NCI-H2171 treated with DMSO at 0.1 percent for 48 hours (cell line): ENCODE measurements at regions not wholly inside any gene's neighbourhood (a gene's known extent, or its start where the extent isn't known, plus 50 kb on each side); places are given as distances from the start of the nearest gene placed in this dataset.

Source experiments
- DNase-seq: peaks from one replicate; lab custom pipeline; 2025; lab: John Stamatoyannopoulos, UW

GRCh38 chr6:140320081-140321080, 945.9 kb upstream of the CITED2 start:
- no peak for DNase-seq

DNA sequence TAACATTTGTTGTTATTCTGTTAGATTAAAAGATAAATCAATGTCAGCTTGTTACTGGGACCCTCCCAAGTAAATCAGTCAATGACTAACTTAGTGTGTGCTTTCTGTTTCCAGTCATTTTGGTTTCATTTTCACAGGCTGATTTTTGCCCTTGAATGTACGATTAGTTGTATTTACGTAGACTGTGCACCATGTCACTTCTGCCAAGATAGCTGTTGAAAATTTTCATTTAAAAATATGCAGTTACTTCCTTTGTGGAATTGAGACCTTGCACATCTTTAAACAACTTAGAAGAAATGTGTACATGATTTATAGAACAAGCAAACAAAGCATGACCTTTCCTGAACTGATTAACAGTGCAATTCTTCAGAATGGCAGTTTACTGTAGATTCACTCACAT, 944.8 kb upstream of the CITED2 start:
- no peak for DNase-seq

GRCh38 chr6:140318408-140318807, 944.0 kb upstream of the CITED2 start:
- DNase-seq = no peak

DNA sequence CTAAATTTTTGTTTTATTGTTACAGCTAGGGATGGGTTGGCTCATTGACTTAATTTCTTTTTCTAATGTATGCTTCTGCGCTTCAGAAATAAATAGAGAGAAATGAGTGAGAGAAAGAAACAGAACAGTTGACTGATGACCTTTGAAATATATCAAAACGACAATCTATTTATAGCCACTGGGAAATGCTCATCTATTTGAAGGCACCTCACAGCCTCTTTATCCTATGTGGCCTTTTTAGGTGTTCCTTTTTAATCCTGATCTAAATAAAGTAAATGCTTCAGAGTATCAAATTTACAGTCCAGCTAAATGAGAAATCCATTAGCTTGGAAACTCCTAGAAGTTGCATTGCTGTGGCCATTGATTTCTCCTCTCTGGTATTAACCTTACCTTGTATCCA, 943.5 kb upstream of the CITED2 start:
- DNase-seq = no peak

DNA sequence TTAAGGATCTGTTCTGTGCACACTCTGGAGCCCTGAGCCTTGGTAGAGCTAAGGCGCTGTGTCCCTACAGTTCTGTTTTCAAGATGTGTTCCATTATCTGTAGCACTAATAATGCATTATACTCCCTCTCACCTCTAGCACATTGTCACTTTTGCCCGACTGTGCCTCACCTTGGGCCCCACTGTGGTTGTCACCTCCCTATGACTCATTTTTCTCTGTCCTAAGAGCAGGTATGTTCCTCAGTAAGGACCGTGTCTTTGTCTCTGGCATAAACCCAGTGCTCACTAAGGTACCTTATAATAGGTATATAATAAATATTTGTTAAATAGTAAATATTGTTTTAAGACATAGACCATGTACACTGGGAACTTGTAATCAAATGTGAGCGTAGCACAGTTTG, 942.5 kb upstream of the CITED2 start:
- no peak for DNase-seq

- no peak for DNase-seq
Observed at GRCh38 chr6:140314682-140315081, 940.2 kb upstream of the CITED2 start.

GRCh38 chr6:140311146-140311545, 936.7 kb upstream of the CITED2 start:
- peak; percentile 13 for DNase-seq

GRCh38 chr6:140303218-140303949, 928.9 kb upstream of the CITED2 start:
- DNase-seq = no peak

GRCh38 chr6:140300331-140300730, 925.9 kb upstream of the CITED2 start:
- no peak for DNase-seq

DNA sequence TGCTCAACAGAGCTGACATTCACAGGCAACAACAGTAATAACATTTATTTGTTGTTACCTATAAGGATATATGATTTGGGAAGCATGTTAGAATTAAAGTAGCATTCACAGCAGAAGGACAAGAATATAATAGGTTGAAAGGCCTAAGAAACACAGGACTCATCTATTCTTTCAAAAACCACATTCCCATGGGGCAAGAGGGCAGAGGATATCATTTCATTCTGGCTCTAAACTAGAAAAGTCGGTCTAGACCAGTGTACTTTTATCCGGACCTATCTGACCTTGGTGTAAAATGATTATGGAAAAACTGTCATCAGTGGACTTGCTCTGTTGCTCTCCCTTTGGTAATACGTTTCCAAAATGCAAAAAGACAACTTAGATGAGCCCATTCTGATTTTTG, 914.7 kb upstream of the CITED2 start:
- DNase-seq = no peak

DNA sequence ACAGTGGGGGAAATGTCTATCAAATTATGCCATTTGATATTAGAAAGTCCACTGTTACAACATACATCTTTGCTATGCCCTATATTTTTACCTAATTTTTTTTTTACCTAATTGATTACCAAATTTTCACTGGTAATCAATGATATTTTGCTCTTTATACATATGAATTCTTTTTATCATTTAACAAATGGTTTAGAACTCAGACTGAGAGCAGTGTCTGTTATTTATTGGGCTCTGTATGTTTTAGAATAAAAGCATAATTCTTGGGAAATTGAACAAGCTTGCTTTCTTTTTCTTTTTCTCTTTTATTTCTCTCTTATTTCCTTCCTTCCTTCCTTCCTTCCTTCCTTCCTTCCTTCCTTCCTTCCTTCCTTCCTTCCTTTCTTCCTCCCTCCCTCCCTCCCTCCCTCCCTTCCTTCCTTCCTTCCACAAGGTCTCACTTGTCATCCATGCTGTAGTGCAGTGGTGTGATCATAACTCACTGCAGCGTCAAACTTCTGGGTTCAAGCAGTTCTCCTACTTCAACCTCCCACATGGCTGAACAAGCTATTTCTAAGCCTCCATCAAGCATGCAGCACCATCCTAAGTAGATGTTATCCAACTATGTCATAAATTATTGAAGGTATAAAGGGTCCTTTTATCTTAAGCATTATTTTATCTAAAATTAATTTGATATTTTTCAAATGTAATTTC, 911.7 kb upstream of the CITED2 start:
- no peak for DNase-seq

DNA sequence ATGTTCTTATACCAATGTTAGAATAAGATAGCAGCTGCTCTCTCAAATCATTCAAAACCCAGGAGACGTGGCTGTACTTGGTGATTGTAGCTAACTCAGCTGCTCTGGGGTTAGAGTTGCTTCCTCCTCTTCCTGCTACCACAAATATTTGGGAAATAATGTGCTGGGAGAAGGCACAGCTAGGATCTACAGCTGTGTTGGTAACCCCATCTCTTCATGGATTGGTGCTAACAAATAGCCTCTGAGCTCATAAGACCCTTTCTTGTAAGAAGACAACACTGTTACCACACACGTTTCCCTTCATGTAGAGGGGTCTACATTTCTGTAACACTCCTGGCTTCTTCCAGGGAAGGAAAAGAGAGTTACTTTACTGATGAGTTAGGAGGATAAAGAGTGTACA, 911.0 kb upstream of the CITED2 start:
- peak; percentile 26 for DNase-seq

GRCh38 chr6:140284871-140285270, 910.4 kb upstream of the CITED2 start:
- DNase-seq = no peak

GRCh38 chr6:140283197-140283596, 908.7 kb upstream of the CITED2 start:
- DNase-seq = no peak

DNA sequence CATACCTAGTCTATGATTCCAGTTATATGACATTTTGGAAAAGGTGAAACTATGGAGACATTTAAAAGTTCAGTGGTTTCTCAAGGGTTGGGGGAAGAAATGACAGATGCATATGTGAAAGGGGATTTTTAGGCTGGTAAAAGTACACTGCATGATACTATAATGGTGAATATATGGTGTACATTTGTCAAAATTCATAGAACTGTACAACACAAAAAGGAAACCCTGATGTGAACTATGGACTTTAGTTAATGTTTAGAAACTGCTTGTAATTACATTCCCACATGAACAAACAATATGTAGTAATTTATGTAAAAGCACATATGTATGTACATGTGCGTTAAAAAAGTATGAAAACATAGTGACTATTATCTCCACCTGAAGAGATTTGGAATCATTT, 907.3 kb upstream of the CITED2 start:
- DNase-seq = no peak

- no peak for DNase-seq
Observed at GRCh38 chr6:140281236-140281635, 906.8 kb upstream of the CITED2 start.

DNA sequence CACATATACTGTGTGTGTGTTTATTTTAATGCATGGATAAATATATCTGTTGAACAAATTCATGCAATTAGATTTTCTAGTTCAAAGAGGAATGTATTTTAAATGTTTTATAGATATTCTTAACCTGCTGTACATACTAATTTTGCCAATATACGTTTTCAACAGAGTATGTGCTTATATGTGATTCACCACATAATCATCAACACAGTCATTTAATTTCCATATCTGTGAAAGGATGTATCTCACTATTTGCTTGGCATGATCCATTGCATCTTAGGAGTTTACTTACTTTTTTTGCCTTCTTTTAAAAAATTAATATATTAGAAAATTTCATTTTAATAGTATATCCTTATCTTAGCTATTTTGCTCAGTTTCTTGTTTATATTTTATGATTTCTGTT, 902.3 kb upstream of the CITED2 start:
- DNase-seq = no peak

GRCh38 chr6:140276133-140276532, 901.7 kb upstream of the CITED2 start:
- DNase-seq = no peak

DNA sequence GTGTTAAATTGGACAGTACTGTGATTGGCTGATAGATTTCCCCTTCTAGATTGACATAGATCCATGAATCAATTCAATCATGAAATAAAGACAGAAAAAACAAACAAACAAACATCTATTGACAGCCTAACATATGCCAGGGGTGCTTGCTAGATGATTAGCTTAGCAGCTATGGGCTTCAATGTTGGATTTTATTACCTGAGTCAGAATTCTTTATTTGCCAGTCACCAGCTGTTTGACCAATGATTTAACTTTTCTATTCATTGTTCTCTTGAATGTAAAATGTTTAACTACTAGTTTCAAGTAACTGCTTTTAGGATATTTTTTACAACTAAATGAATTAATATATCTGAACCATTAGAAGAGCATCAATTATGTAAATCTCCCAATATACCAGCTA, 901.3 kb upstream of the CITED2 start:
- no peak for DNase-seq

- no peak for DNase-seq
Observed at GRCh38 chr6:140274548-140274947, 900.1 kb upstream of the CITED2 start.

- peak; percentile 95 for DNase-seq
Observed at GRCh38 chr6:140271759-140272377, 897.4 kb upstream of the CITED2 start.

- DNase-seq = no peak
Observed at GRCh38 chr6:140269591-140270165, 895.2 kb upstream of the CITED2 start.
